ENCODE measurements at regions not wholly inside any gene's neighbourhood (a gene's known extent, or its start where the extent isn't known, plus 50 kb on each side); places are given as distances from the start of the nearest gene placed in this dataset.

DNA sequence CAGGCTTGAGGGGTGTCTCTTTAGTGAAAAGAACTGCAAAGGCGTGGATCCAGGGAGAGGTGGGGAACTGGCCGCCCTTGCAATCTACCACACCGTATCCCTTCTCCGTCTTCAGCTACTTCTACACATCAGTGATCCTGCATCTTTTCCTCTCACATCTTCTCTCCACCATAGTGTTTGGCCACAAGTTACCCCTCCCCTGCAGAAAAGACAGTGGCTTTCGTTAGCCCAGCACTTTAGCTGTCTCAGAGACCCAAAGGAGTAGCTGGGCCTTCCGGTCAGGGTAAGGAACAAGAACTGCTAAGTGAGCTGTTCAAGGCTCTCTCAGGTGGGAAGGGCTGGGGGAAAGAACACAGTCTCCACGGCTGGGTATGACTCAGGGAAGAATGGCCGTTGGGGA lies 158.4 kb downstream of the NDUFA12 start:
- no peak for TF ChIP-seq PAX8 (CRISPR knock-in tag; IDR thresholded peaks at IDR 0.05; ENCODE audit: borderline replicate concordance)
- TF ChIP-seq, protein P1, sequence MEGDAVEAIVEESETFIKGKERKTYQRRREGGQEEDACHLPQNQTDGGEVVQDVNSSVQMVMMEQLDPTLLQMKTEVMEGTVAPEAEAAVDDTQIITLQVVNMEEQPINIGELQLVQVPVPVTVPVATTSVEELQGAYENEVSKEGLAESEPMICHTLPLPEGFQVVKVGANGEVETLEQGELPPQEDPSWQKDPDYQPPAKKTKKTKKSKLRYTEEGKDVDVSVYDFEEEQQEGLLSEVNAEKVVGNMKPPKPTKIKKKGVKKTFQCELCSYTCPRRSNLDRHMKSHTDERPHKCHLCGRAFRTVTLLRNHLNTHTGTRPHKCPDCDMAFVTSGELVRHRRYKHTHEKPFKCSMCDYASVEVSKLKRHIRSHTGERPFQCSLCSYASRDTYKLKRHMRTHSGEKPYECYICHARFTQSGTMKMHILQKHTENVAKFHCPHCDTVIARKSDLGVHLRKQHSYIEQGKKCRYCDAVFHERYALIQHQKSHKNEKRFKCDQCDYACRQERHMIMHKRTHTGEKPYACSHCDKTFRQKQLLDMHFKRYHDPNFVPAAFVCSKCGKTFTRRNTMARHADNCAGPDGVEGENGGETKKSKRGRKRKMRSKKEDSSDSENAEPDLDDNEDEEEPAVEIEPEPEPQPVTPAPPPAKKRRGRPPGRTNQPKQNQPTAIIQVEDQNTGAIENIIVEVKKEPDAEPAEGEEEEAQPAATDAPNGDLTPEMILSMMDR (CRISPR knock-in tag; IDR thresholded peaks at IDR 0.05), result no peak
- TF ChIP-seq ARNT (IDR thresholded peaks at IDR 0.05), result no peak
